Hepatocyte (in vitro differentiated cells): ENCODE measurements at regions not wholly inside any gene's neighbourhood (a gene's known extent, or its start where the extent isn't known, plus 50 kb on each side); places are given as distances from the start of the nearest gene placed in this dataset.

ENCODE experiments used
- EZH2 ChIP-seq: fragments of 200-600 bp; sonication (generic); IDR thresholded peaks from 2 replicates; pipeline ENCODE4 v1.6.1; 2016; ENCODE audit warnings: antibody characterized with exemption, mild to moderate bottlenecking, borderline replicate concordance
- EZH2phosphoT487 ChIP-seq: fragments of 200-600 bp; sonication (generic); IDR thresholded peaks from one replicate; pipeline ENCODE4 v1.6.1; 2018; ENCODE audit warnings: antibody characterized with exemption, mild to moderate bottlenecking, low read depth, moderate library complexity; ENCODE audit not compliant: unreplicated experiment, severe bottlenecking
- TF ChIP-seq, protein P1 (sequence below): fragments of 200-600 bp; sonication (generic); IDR thresholded peaks from 2 replicates; pipeline ENCODE4 v1.5.1; 2016; ENCODE audit warnings: antibody characterized with exemption, mild to moderate bottlenecking; ENCODE audit not compliant: poor library complexity

DNA sequence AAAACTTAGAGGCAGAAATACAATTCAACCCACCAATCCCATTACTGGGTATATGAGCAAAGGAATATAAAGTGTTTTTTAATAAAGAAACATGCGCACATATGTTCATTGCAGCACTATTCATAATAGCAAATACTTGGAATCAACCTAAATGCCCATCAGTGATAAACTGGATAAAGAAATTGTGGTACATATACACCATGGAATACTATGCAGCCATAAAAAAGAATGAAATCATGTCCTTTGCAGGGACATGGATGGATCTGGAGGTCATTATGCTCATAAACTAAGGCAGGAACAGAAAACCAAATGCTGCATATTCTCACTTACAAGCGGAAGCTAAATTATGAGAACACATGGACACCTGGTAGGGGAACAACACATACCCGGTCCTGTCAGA is 807.7 kb upstream of the INTU start:
- no peak for TF ChIP-seq EZH2
- TF ChIP-seq, protein P1, sequence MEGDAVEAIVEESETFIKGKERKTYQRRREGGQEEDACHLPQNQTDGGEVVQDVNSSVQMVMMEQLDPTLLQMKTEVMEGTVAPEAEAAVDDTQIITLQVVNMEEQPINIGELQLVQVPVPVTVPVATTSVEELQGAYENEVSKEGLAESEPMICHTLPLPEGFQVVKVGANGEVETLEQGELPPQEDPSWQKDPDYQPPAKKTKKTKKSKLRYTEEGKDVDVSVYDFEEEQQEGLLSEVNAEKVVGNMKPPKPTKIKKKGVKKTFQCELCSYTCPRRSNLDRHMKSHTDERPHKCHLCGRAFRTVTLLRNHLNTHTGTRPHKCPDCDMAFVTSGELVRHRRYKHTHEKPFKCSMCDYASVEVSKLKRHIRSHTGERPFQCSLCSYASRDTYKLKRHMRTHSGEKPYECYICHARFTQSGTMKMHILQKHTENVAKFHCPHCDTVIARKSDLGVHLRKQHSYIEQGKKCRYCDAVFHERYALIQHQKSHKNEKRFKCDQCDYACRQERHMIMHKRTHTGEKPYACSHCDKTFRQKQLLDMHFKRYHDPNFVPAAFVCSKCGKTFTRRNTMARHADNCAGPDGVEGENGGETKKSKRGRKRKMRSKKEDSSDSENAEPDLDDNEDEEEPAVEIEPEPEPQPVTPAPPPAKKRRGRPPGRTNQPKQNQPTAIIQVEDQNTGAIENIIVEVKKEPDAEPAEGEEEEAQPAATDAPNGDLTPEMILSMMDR = no peak
- no peak for TF ChIP-seq EZH2phosphoT487
